ENCODE measurements at regions not wholly inside any gene's neighbourhood (a gene's known extent, or its start where the extent isn't known, plus 50 kb on each side); places are given as distances from the start of the nearest gene placed in this dataset.

DNA sequence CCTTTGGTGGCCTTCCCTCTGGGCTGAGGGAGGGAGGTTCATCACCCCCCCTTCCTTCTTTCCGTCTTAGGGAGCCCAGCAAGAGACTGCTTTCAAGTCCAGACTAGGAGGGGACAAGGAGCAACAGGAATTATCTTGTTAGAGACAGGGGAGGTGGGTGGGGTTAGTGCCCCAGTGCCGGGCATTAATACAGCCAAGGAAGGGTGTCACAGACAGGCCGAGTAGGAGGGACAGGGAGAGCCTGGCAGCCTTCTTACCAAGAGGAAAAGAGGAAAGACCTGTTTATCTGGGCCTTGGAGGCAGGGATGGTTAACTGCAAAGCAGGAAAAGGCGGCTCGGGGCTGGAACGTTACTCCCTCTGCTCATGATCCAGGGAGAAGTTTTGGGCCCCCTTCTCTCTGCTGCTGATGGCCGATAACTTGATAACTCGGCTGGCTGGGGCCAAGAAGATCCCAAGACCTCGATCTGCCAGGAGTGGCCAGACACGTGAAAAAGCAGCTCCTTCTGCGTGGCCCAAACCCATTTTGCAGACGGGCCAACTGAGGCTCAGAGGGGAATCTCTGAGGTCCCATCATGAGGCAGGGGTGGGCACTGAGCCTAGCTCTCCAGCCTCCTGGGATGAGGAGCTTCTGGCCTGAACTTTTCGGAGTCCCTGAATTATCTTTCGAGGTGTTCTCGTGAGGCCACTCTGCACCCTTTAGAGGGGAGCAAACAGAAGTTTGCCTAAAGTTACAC is 79.3 kb downstream of the PTPRS start:
- Mint-ChIP-seq H3K4me3 (no peak overlapping the region), H3K27ac (peak overlapping the region in 2 of 3 experiments; percentile 79 to 89; a peak in 4 of 7 replicates), H3K9me3 (peaks cover 0 to 1% of the 10 kb centered on the region in 2 experiments; a peak in 1 of 5 replicates), H3K36me3 (ENCODE audit: insufficient read depth in 1 of 3, low read depth in 3 of 3) (peaks cover 43 to 77% (median 70%) of the 10 kb centered on the region in 3 experiments), H3K27me3 (ENCODE audit: low read depth) (no peaks in the 10 kb centered on the region), H3K4me1 (no peaks in the 10 kb centered on the region)
- Histone ChIP-seq H3K14ac (ENCODE audit: insufficient read depth, low read length) (no peak overlapping the region), H3K4me1 (ENCODE audit: insufficient read depth, low read length) (no peaks in the 10 kb centered on the region), H2BK12ac (ENCODE audit: insufficient read length, low read depth, low read length) (no peak overlapping the region), H3K9ac (ENCODE audit: extremely low read depth, insufficient read length, low read length) (no peak overlapping the region), H3K23ac (ENCODE audit: insufficient read length, low read depth, low read length) (no peak overlapping the region), H3K4me2 (ENCODE audit: insufficient read depth, insufficient read length, low read length) (no peak overlapping the region), H3K4ac (ENCODE audit: low read depth, low read length) (no peak overlapping the region), H2BK20ac (ENCODE audit: low read depth, low read length, poor library complexity, severe bottlenecking) (no peak overlapping the region), H3K18ac (ENCODE audit: insufficient read length, low read depth, low read length) (no peak overlapping the region), H3K79me1 (ENCODE audit: insufficient read depth, low read depth, low read length, poor library complexity, severe bottlenecking) (no peaks in the 10 kb centered on the region), H2BK120ac (ENCODE audit: low read depth, low read length, poor library complexity, severe bottlenecking) (no peak overlapping the region), H4K8ac (replicated peaks; ENCODE audit: insufficient read length, low read depth, low read length) (no peak overlapping the region), H2AK5ac (ENCODE audit: insufficient read length, low read length) (no peak overlapping the region), H2BK15ac (ENCODE audit: low read depth, low read length) (no peak overlapping the region), H3K56ac (ENCODE audit: insufficient read length, low read depth, low read length) (no peak overlapping the region), H4K5ac (ENCODE audit: insufficient read length, low read depth, low read length) (no peak overlapping the region), H3K27ac (ENCODE audit: insufficient read length, low read depth, low read length) (no peak overlapping the region), H3K23me2 (ENCODE audit: insufficient read length, low read depth, low read length, poor library complexity, severe bottlenecking) (no peaks in the 10 kb centered on the region), H3K9me3 (ENCODE audit: control insufficient read depth, low read depth, low read length) (no peaks in the 10 kb centered on the region), H3K79me2 (ENCODE audit: insufficient read depth, low read length) (no peaks in the 10 kb centered on the region), H4K20me1 (ENCODE audit: control insufficient read depth, insufficient read depth, insufficient read length) (no peaks in the 10 kb centered on the region), H4K91ac (ENCODE audit: insufficient read length, low read depth, low read length) (no peak overlapping the region), H3K27me3 (ENCODE audit: insufficient read depth, low read length) (no peaks in the 10 kb centered on the region), H2AFZ (ENCODE audit: low read length) (no peak overlapping the region), H2BK5ac (ENCODE audit: insufficient read length, low read length) (no peak overlapping the region), H3T11ph (ENCODE audit: low read length) (no peak overlapping the region)
- no peak for DNase-seq
- WGBS (ENCODE audit: extremely low coverage, insufficient read length, low lambda C conversion rate), result no CpG with 5 or more reads among the region's 15 CpGs
- TF ChIP-seq, protein P1, sequence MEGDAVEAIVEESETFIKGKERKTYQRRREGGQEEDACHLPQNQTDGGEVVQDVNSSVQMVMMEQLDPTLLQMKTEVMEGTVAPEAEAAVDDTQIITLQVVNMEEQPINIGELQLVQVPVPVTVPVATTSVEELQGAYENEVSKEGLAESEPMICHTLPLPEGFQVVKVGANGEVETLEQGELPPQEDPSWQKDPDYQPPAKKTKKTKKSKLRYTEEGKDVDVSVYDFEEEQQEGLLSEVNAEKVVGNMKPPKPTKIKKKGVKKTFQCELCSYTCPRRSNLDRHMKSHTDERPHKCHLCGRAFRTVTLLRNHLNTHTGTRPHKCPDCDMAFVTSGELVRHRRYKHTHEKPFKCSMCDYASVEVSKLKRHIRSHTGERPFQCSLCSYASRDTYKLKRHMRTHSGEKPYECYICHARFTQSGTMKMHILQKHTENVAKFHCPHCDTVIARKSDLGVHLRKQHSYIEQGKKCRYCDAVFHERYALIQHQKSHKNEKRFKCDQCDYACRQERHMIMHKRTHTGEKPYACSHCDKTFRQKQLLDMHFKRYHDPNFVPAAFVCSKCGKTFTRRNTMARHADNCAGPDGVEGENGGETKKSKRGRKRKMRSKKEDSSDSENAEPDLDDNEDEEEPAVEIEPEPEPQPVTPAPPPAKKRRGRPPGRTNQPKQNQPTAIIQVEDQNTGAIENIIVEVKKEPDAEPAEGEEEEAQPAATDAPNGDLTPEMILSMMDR (conservative IDR thresholded peaks at IDR 0.05), result no peak
